MM.1S (cell line): ENCODE measurements at regions not wholly inside any gene's neighbourhood (a gene's known extent, or its start where the extent isn't known, plus 50 kb on each side); places are given as distances from the start of the nearest gene placed in this dataset.

Source experiments
- EZH2 ChIP-seq: fragments of 300-600 bp; sonication (generic); optimal IDR thresholded peaks from 2 replicates; pipeline ENCODE3; 2017; ENCODE audit warnings: low read depth, mild to moderate bottlenecking, antibody characterized with exemption, low read length, mixed read lengths
- EZH2phosphoT487 ChIP-seq: fragments of 300-600 bp; sonication (generic); IDR thresholded peaks from 2 replicates; pipeline ENCODE4 v1.6.1; 2018; ENCODE audit warnings: antibody characterized with exemption, low read length
- TF ChIP-seq, protein P1 (sequence below): fragments of 300-600 bp; sonication (generic); IDR thresholded peaks from 2 replicates; pipeline ENCODE4 v1.5.1; 2016; ENCODE audit warnings: antibody characterized with exemption, low read length, mixed read lengths

DNA sequence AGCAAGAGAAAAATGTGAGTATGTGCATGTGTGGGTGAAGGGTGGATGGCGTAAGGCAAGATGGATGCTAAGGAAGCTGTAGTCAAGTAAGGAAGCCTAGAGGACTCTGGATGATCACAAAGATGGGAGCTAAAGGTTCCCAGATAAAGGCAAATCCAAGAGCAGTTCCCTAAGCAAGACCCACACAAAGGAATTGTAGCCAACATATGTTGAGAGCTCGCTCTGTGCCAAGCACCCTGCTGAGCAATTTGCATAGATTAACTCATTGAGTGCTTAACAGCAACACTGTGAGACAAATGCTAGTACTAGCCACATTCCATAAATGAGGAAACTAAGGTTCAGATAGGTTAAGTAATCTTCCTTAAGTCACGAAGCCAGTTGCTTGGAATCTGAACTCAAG, 132.6 kb downstream of the C1D start:
- TF ChIP-seq, protein P1, sequence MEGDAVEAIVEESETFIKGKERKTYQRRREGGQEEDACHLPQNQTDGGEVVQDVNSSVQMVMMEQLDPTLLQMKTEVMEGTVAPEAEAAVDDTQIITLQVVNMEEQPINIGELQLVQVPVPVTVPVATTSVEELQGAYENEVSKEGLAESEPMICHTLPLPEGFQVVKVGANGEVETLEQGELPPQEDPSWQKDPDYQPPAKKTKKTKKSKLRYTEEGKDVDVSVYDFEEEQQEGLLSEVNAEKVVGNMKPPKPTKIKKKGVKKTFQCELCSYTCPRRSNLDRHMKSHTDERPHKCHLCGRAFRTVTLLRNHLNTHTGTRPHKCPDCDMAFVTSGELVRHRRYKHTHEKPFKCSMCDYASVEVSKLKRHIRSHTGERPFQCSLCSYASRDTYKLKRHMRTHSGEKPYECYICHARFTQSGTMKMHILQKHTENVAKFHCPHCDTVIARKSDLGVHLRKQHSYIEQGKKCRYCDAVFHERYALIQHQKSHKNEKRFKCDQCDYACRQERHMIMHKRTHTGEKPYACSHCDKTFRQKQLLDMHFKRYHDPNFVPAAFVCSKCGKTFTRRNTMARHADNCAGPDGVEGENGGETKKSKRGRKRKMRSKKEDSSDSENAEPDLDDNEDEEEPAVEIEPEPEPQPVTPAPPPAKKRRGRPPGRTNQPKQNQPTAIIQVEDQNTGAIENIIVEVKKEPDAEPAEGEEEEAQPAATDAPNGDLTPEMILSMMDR: no peak
- TF ChIP-seq EZH2 (no peak), EZH2phosphoT487 (no peak)
